IMR-90 (cell line): ENCODE measurements at regions not wholly inside any gene's neighbourhood (a gene's known extent, or its start where the extent isn't known, plus 50 kb on each side); places are given as distances from the start of the nearest gene placed in this dataset.

Experiments used
- CHD1 ChIP-seq: IDR thresholded peaks from 2 replicates; pipeline ENCODE4 v1.6.1; 2012; ENCODE audit warnings: low read depth, low read length, improper control_type of control experiment
- FOS ChIP-seq: fragments of 150-350 bp; IDR thresholded peaks from 2 replicates; pipeline ENCODE4 v1.6.1; 2016; ENCODE audit warnings: low read depth, low read length
- MAFK ChIP-seq: IDR thresholded peaks from 2 replicates; pipeline ENCODE4 v1.6.1; 2012; ENCODE audit warnings: low read depth, low read length, improper control_type of control experiment
- MAZ ChIP-seq: IDR thresholded peaks from 2 replicates; pipeline ENCODE4 v1.6.1; 2012; ENCODE audit warnings: low read depth, mild to moderate bottlenecking, low read length, improper control_type of control experiment, moderate library complexity, borderline replicate concordance
- POLR2A ChIP-seq: IDR thresholded peaks from 2 replicates; pipeline ENCODE4 v1.6.1; 2012; ENCODE audit warnings: mild to moderate bottlenecking, low read depth, low read length
- RAD21 ChIP-seq: IDR thresholded peaks from 2 replicates; pipeline ENCODE4 v1.6.1; 2012; ENCODE audit warnings: low read length, improper control_type of control experiment
- RCOR1 ChIP-seq: IDR thresholded peaks from 2 replicates; pipeline ENCODE4 v1.6.1; 2012; ENCODE audit warnings: mild to moderate bottlenecking, low read length, improper control_type of control experiment; ENCODE audit not compliant: insufficient replicate concordance
- SMC3 ChIP-seq: fragments of 150-350 bp; IDR thresholded peaks from 2 replicates; pipeline ENCODE4 v1.6.1; 2016; ENCODE audit warnings: low read depth, mild to moderate bottlenecking, antibody characterized with exemption, low read length, moderate library complexity
- TF ChIP-seq, protein P1 (sequence below): conservative IDR thresholded peaks from 2 replicates; pipeline ENCODE4 v1.5.1; 2012; ENCODE audit warnings: mild to moderate bottlenecking, low read depth, low read length, improper control_type of control experiment
- TF ChIP-seq, protein P2 (sequence below): fragments of 150-350 bp; IDR thresholded peaks from 2 replicates; pipeline ENCODE4 v1.6.1; 2017; ENCODE audit warnings: mild to moderate bottlenecking, antibody characterized with exemption, low read length, low read depth

DNA sequence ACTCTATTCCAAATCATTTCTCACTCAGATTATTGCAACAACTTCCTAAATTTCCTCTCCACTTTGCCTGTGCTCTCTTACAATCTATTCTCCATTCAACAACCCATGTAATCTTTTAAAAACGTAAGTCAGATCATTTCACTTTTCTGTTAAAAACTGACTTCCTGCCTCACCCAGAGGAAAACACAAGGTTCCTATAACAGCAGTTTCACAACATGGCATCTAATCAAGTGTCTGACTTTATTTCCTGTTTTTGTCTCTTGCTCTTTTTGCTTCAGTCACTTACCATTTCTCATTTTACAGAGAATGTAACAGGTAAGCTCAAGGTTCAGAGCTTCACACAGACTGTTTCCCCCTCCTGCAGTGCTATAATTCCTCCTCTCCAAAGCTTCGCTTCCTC lies 560.7 kb downstream of the LRRIQ3 start:
- TF ChIP-seq, protein P1, sequence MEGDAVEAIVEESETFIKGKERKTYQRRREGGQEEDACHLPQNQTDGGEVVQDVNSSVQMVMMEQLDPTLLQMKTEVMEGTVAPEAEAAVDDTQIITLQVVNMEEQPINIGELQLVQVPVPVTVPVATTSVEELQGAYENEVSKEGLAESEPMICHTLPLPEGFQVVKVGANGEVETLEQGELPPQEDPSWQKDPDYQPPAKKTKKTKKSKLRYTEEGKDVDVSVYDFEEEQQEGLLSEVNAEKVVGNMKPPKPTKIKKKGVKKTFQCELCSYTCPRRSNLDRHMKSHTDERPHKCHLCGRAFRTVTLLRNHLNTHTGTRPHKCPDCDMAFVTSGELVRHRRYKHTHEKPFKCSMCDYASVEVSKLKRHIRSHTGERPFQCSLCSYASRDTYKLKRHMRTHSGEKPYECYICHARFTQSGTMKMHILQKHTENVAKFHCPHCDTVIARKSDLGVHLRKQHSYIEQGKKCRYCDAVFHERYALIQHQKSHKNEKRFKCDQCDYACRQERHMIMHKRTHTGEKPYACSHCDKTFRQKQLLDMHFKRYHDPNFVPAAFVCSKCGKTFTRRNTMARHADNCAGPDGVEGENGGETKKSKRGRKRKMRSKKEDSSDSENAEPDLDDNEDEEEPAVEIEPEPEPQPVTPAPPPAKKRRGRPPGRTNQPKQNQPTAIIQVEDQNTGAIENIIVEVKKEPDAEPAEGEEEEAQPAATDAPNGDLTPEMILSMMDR = no peak
- TF ChIP-seq SMC3 (no peak), RCOR1 (no peak), RAD21 (no peak), POLR2A (no peak), CHD1 (no peak), MAFK (no peak), MAZ (no peak), FOS (no peak)
- TF ChIP-seq, protein P2, sequence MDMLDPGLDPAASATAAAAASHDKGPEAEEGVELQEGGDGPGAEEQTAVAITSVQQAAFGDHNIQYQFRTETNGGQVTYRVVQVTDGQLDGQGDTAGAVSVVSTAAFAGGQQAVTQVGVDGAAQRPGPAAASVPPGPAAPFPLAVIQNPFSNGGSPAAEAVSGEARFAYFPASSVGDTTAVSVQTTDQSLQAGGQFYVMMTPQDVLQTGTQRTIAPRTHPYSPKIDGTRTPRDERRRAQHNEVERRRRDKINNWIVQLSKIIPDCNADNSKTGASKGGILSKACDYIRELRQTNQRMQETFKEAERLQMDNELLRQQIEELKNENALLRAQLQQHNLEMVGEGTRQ = no peak
